Vagina (tissue), 2 donors: ENCODE measurements at regions not wholly inside any gene's neighbourhood (a gene's known extent, or its start where the extent isn't known, plus 50 kb on each side); places are given as distances from the start of the nearest gene placed in this dataset.

Experiments
- POLR2A ChIP-seq, 2 donors: fragments of 450-650 bp; IDR thresholded peaks; one replicate each; pipeline ENCODE4 v1.6.1; 2017; ENCODE audit warnings: antibody characterized with exemption in 2 of 2, mild to moderate bottlenecking in 2 of 2, moderate library complexity in 2 of 2
- POLR2AphosphoS5 ChIP-seq, 2 donors: sonication (generic); formaldehyde crosslinking; IDR thresholded peaks; one replicate each; pipeline ENCODE4 v1.9.0; 2017; ENCODE audit warnings: antibody characterized with exemption in 2 of 2, mild to moderate bottlenecking in 2 of 2, low read depth in 1 of 2; ENCODE audit not compliant: insufficient read depth in 1 of 2
- TF ChIP-seq, protein P1 (sequence below), 3 experiments: fragments of 450-650 bp in 2 of 3; fragments of 200-600 bp in 1 of 3; sonication (generic) in 1 of 3; IDR thresholded peaks; one replicate each; pipeline ENCODE4 v1.5.1; 2017 to 2019; ENCODE audit warnings: antibody characterized with exemption in 3 of 3, mild to moderate bottlenecking in 2 of 3, moderate library complexity in 2 of 3

DNA sequence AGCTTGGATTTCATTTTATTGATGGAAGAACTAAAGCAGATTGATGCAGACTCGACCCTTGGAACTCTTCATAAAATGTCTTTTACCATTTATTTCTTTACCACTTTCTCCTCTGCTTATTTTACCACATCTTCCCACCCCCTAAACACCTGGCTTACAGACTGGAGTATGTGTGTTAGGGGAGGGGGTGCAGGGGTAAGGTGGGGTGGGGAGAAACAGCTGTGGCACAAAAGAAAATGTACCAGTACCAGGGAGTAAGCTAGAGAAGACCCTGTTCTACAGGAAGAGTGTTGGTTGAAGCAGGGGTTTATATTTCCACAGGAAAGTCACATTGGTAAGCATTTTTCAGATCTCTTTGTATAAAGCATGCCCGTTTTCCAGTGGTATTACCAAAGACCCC is 312.7 kb upstream of the MTNR1B start:
- TF ChIP-seq, protein P1, sequence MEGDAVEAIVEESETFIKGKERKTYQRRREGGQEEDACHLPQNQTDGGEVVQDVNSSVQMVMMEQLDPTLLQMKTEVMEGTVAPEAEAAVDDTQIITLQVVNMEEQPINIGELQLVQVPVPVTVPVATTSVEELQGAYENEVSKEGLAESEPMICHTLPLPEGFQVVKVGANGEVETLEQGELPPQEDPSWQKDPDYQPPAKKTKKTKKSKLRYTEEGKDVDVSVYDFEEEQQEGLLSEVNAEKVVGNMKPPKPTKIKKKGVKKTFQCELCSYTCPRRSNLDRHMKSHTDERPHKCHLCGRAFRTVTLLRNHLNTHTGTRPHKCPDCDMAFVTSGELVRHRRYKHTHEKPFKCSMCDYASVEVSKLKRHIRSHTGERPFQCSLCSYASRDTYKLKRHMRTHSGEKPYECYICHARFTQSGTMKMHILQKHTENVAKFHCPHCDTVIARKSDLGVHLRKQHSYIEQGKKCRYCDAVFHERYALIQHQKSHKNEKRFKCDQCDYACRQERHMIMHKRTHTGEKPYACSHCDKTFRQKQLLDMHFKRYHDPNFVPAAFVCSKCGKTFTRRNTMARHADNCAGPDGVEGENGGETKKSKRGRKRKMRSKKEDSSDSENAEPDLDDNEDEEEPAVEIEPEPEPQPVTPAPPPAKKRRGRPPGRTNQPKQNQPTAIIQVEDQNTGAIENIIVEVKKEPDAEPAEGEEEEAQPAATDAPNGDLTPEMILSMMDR (IDR thresholded peaks at IDR 0.05), result no peak
- TF ChIP-seq POLR2AphosphoS5 (IDR thresholded peaks at IDR 0.05; ENCODE audit: insufficient read depth in 1 of 2, low read depth in 1 of 2) (no peak), POLR2A (IDR thresholded peaks at IDR 0.05) (no peak)
